ENCODE measurements at regions not wholly inside any gene's neighbourhood (a gene's known extent, or its start where the extent isn't known, plus 50 kb on each side); places are given as distances from the start of the nearest gene placed in this dataset.

GRCh38 chr18:30792051-30792450, 250.5 kb downstream of the DSC3 start:
- H4K20me1 ChIP-seq (ENCODE audit: insufficient read depth, low read length) = no peaks in the 10 kb centered on the region
- in situ Hi-C loops (cut with HindIII; ENCODE audit: extremely low pct_ligation_motif_present, low pct_unique_long_range_greater_than_20kb) (no loop called here), intact Hi-C loops (cut with micrococcal nuclease; ENCODE audit: unreplicated experiment) (no loop called here)
- ChIA-PET POLR2A (no interaction called here), CTCF (ENCODE audit: low intra/inter-chr PET ratio, low total read pairs) (no interaction called here)
- no peaks in the 10 kb centered on the region for H3K9me3 ChIP-seq (ENCODE audit: low read length)
- 6% methylated on average over 7 of the region's 7 CpGs for WGBS (ENCODE audit: low lambda C conversion rate)
- FAIRE-seq = no peak
- H2AFZ ChIP-seq (ENCODE audit: low read length) = no peak overlapping the region
- no peak overlapping the region for H3K4me2 ChIP-seq (ENCODE audit: low read depth, low read length)
- H3K4me1 ChIP-seq (ENCODE audit: insufficient read depth, low read length) = no peaks in the 10 kb centered on the region
- no peak overlapping the region for H3K4me3 ChIP-seq (replicated peaks in 1 of 3; ENCODE audit: insufficient read depth in 1 of 3, low read depth in 2 of 3, low read length in 3 of 3)
- BruUV-seq (replicated peaks) = no TSS peak
- H3K9ac ChIP-seq (ENCODE audit: insufficient read depth, low read depth, low read length) = no peak overlapping the region
- DNase-seq (ENCODE audit: low spot score) = no peak
- H3K27ac ChIP-seq (ENCODE audit: extremely low read length, insufficient read depth, low read length) = no peak overlapping the region
- no peaks in the 10 kb centered on the region for H3K27me3 ChIP-seq (ENCODE audit: control insufficient read depth in 1 of 2, insufficient read depth in 2 of 2, low read length in 2 of 2)
- no peak for TF ChIP-seq ELF4 (CRISPR knock-in tag; IDR thresholded peaks at IDR 0.05; ENCODE audit: borderline replicate concordance)
- TF ChIP-seq ZBTB38 (CRISPR knock-in tag; IDR thresholded peaks at IDR 0.05) = no peak
- no peak for TF ChIP-seq ZNF775 (CRISPR knock-in tag; IDR thresholded peaks at IDR 0.05; ENCODE audit: borderline replicate concordance)
- no peak for TF ChIP-seq SP1 (IDR thresholded peaks at IDR 0.05)
- no peak for TF ChIP-seq SP1 (CRISPR knock-in tag; IDR thresholded peaks at IDR 0.05)
- TF ChIP-seq ARID5B (CRISPR knock-in tag; IDR thresholded peaks at IDR 0.05) = no peak
- TF ChIP-seq SAP130 (CRISPR knock-in tag; IDR thresholded peaks at IDR 0.05; ENCODE audit: low read depth) = no peak
- TF ChIP-seq ZNF326 (CRISPR knock-in tag; IDR thresholded peaks at IDR 0.05; ENCODE audit: borderline replicate concordance) = no peak
- no peak for TF ChIP-seq ZKSCAN5 (CRISPR knock-in tag; IDR thresholded peaks at IDR 0.05)
- TF ChIP-seq ZNF720 (CRISPR knock-in tag; IDR thresholded peaks at IDR 0.05) = no peak
- no peak for TF ChIP-seq RBAK (CRISPR knock-in tag; IDR thresholded peaks at IDR 0.05)
- no peak for TF ChIP-seq ZSCAN30 (CRISPR knock-in tag; IDR thresholded peaks at IDR 0.05)
- TF ChIP-seq, protein P1, sequence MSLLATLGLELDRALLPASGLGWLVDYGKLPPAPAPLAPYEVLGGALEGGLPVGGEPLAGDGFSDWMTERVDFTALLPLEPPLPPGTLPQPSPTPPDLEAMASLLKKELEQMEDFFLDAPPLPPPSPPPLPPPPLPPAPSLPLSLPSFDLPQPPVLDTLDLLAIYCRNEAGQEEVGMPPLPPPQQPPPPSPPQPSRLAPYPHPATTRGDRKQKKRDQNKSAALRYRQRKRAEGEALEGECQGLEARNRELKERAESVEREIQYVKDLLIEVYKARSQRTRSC (CRISPR knock-in tag; IDR thresholded peaks at IDR 0.05; ENCODE audit: low read depth) = no peak
- no peak for TF ChIP-seq HIC2 (CRISPR knock-in tag; IDR thresholded peaks at IDR 0.05; ENCODE audit: low read depth)
- TF ChIP-seq KLF6 (CRISPR knock-in tag; IDR thresholded peaks at IDR 0.05) = no peak
- no peak for TF ChIP-seq CCAR2 (optimal IDR thresholded peaks at IDR 0.05; ENCODE audit: low read depth, low read length)
- no peak for TF ChIP-seq HNRNPL (IDR thresholded peaks at IDR 0.05; ENCODE audit: low read depth, low read length)
- H3K79me2 ChIP-seq (ENCODE audit: insufficient read depth, low read length) = no peaks in the 10 kb centered on the region
- ATAC-seq = no peak
- no peaks in the 10 kb centered on the region for H3K36me3 ChIP-seq (replicated peaks in 1 of 2; ENCODE audit: control insufficient read depth in 1 of 2, insufficient read depth in 2 of 2, low read length in 2 of 2)
